MG63 (cell line): ENCODE measurements at regions not wholly inside any gene's neighbourhood (a gene's known extent, or its start where the extent isn't known, plus 50 kb on each side); places are given as distances from the start of the nearest gene placed in this dataset.

Experiments
- DNase-seq: peaks from one replicate; pipeline ENCODE4 v3.0.0-alpha.2; 2020
- H3K27me3 ChIP-seq: fragments of 250-450 bp; sonication (Bioruptor Pico); 2 replicates; pipeline ENCODE4 v1.5.1; 2020; ENCODE audit warnings: mild to moderate bottlenecking, moderate library complexity
- H3K36me3 ChIP-seq: fragments of 250-450 bp; sonication (Bioruptor Pico); 2 replicates; pipeline ENCODE4 v1.5.1; 2020; ENCODE audit warnings: mild to moderate bottlenecking, moderate library complexity
- H3K4me3 ChIP-seq: fragments of 250-450 bp; sonication (Bioruptor Pico); 2 replicates; pipeline ENCODE4 v1.5.1; 2020; ENCODE audit warnings: mild to moderate bottlenecking, moderate library complexity
- H3K9me3 ChIP-seq: fragments of 250-450 bp; sonication (Bioruptor Pico); 2 replicates; pipeline ENCODE4 v1.5.1; 2020; ENCODE audit warnings: mild to moderate bottlenecking, moderate library complexity

- no peak for DNase-seq
- H3K27me3 ChIP-seq: no peaks in the 10 kb centered on the region
- H3K36me3 ChIP-seq: no peaks in the 10 kb centered on the region
- H3K9me3 ChIP-seq: peaks cover 16% of the 10 kb centered on the region
- H3K4me3 ChIP-seq: no peak overlapping the region
These were observed 245.7 kb upstream of the CTAGE1 start for GRCh38 chr18:22663378-22663777.

- Histone ChIP-seq H3K36me3 (no peaks in the 10 kb centered on the region), H3K4me3 (no peak overlapping the region), H3K27me3 (no peaks in the 10 kb centered on the region), H3K9me3 (peaks cover 12% of the 10 kb centered on the region)
- DNase-seq: no peak
These were observed 248.8 kb upstream of the CTAGE1 start for GRCh38 chr18:22666411-22666940.

- Histone ChIP-seq H3K9me3 (peaks cover 12% of the 10 kb centered on the region), H3K4me3 (no peak overlapping the region), H3K27me3 (no peaks in the 10 kb centered on the region), H3K36me3 (no peaks in the 10 kb centered on the region)
- DNase-seq: no peak
These were observed 249.4 kb upstream of the CTAGE1 start for GRCh38 chr18:22667156-22667555.

GRCh38 chr18:22667616-22668422, 250.1 kb upstream of the CTAGE1 start:
- peak; percentile 50 for DNase-seq
- Histone ChIP-seq H3K9me3 (peaks cover 8% of the 10 kb centered on the region), H3K36me3 (no peaks in the 10 kb centered on the region), H3K4me3 (no peak overlapping the region), H3K27me3 (no peaks in the 10 kb centered on the region)

GRCh38 chr18:22668496-22668895, 250.8 kb upstream of the CTAGE1 start:
- no peaks in the 10 kb centered on the region for H3K27me3 ChIP-seq
- no peak for DNase-seq
- H3K36me3 ChIP-seq: no peaks in the 10 kb centered on the region
- H3K4me3 ChIP-seq: no peak overlapping the region
- H3K9me3 ChIP-seq: peaks cover 3% of the 10 kb centered on the region

- Histone ChIP-seq H3K9me3 (peaks cover 3% of the 10 kb centered on the region; the same call in 1 of the 2 replicates), H3K27me3 (no peaks in the 10 kb centered on the region), H3K4me3 (no peak overlapping the region), H3K36me3 (no peaks in the 10 kb centered on the region)
- no peak for DNase-seq
These were observed 253.2 kb upstream of the CTAGE1 start for GRCh38 chr18:22670914-22671313.

- Histone ChIP-seq H3K9me3 (peaks cover 3% of the 10 kb centered on the region; the same call in 1 of the 2 replicates), H3K36me3 (no peaks in the 10 kb centered on the region)
- DNase-seq: no peak
These were observed 255.6 kb upstream of the CTAGE1 start for GRCh38 chr18:22673182-22673862.

GRCh38 chr18:22674272-22674671, 256.6 kb upstream of the CTAGE1 start:
- DNase-seq: peak; percentile 90
- Histone ChIP-seq H3K9me3 (peaks cover 3% of the 10 kb centered on the region; the same call in 1 of the 2 replicates), H3K36me3 (no peaks in the 10 kb centered on the region), H3K4me3 (no peak overlapping the region), H3K27me3 (no peaks in the 10 kb centered on the region)

More at GRCh38 chr18:22673182-22673862, 255.6 kb upstream of the CTAGE1 start:
- Histone ChIP-seq H3K4me3 (no peak overlapping the region), H3K27me3 (no peaks in the 10 kb centered on the region)

GRCh38 chr18:22675006-22675405, 257.3 kb upstream of the CTAGE1 start:
- no peak for DNase-seq
- Histone ChIP-seq H3K9me3 (peaks cover 3% of the 10 kb centered on the region; the same call in 1 of the 2 replicates), H3K36me3 (no peaks in the 10 kb centered on the region), H3K4me3 (no peak overlapping the region), H3K27me3 (no peaks in the 10 kb centered on the region)

GRCh38 chr18:22676423-22676822, 256.7 kb upstream of the RBBP8 start:
- no peaks in the 10 kb centered on the region for H3K36me3 ChIP-seq
- DNase-seq: no peak
- no peak overlapping the region for H3K4me3 ChIP-seq
- H3K9me3 ChIP-seq: peaks cover 3% of the 10 kb centered on the region; the same call in 1 of the 2 replicates
- no peaks in the 10 kb centered on the region for H3K27me3 ChIP-seq

GRCh38 chr18:22678486-22678885, 254.6 kb upstream of the RBBP8 start:
- Histone ChIP-seq H3K9me3 (peaks cover 3% of the 10 kb centered on the region; the same call in 1 of the 2 replicates), H3K27me3 (no peaks in the 10 kb centered on the region), H3K36me3 (no peaks in the 10 kb centered on the region), H3K4me3 (no peak overlapping the region)
- peak; percentile 46 for DNase-seq

GRCh38 chr18:22680944-22681343, 252.2 kb upstream of the RBBP8 start:
- Histone ChIP-seq H3K27me3 (no peaks in the 10 kb centered on the region), H3K36me3 (no peaks in the 10 kb centered on the region), H3K4me3 (no peak overlapping the region), H3K9me3 (no peaks in the 10 kb centered on the region)
- DNase-seq: no peak

GRCh38 chr18:22681908-22682307, 251.2 kb upstream of the RBBP8 start:
- DNase-seq: no peak

GRCh38 chr18:22682720-22683119, 250.4 kb upstream of the RBBP8 start:
- Histone ChIP-seq H3K36me3 (no peaks in the 10 kb centered on the region), H3K27me3 (no peaks in the 10 kb centered on the region), H3K4me3 (no peak overlapping the region), H3K9me3 (no peaks in the 10 kb centered on the region)
- DNase-seq: no peak

More at GRCh38 chr18:22681908-22682307, 251.2 kb upstream of the RBBP8 start:
- H3K4me3 ChIP-seq: no peak overlapping the region
- no peaks in the 10 kb centered on the region for H3K27me3 ChIP-seq
- H3K36me3 ChIP-seq: no peaks in the 10 kb centered on the region
- no peaks in the 10 kb centered on the region for H3K9me3 ChIP-seq

GRCh38 chr18:22683196-22683676, 249.9 kb upstream of the RBBP8 start:
- H3K4me3 ChIP-seq: no peak overlapping the region

GRCh38 chr18:22683786-22684185, 249.3 kb upstream of the RBBP8 start:
- H3K9me3 ChIP-seq: no peaks in the 10 kb centered on the region
- no peak for DNase-seq
- H3K27me3 ChIP-seq: no peaks in the 10 kb centered on the region
- no peak overlapping the region for H3K4me3 ChIP-seq
- H3K36me3 ChIP-seq: no peaks in the 10 kb centered on the region

More at GRCh38 chr18:22683196-22683676, 249.9 kb upstream of the RBBP8 start:
- Histone ChIP-seq H3K9me3 (no peaks in the 10 kb centered on the region), H3K27me3 (no peaks in the 10 kb centered on the region), H3K36me3 (no peaks in the 10 kb centered on the region)
- peak; percentile 72 for DNase-seq

- H3K9me3 ChIP-seq: no peaks in the 10 kb centered on the region
- no peaks in the 10 kb centered on the region for H3K36me3 ChIP-seq
- H3K27me3 ChIP-seq: no peaks in the 10 kb centered on the region
- DNase-seq: no peak
- no peak overlapping the region for H3K4me3 ChIP-seq
These were observed 248.9 kb upstream of the RBBP8 start for GRCh38 chr18:22684268-22684667.
